GM12892 (cell line): ENCODE measurements at regions not wholly inside any gene's neighbourhood (a gene's known extent, or its start where the extent isn't known, plus 50 kb on each side); places are given as distances from the start of the nearest gene placed in this dataset.

Experiments used
- DNase-seq: peaks from one replicate; pipeline ENCODE4 v3.0.0; 2011; ENCODE audit not compliant: insufficient read length
- FAIRE-seq: peaks from 2 replicates; lab custom pipeline; 2011; peaks lifted over from hg19 to GRCh38; lab: Jason Lieb, UNC
- POLR2A ChIP-seq: IDR thresholded peaks from 2 replicates; pipeline ENCODE4 v1.6.1; 2011; ENCODE audit warnings: low read depth, low read length, control low read depth
- POLR2AphosphoS5 ChIP-seq: IDR thresholded peaks from 2 replicates; pipeline ENCODE4 v1.6.1; 2011; ENCODE audit warnings: low read depth, low read length, control low read depth
- TAF1 ChIP-seq: IDR thresholded peaks from 2 replicates; pipeline ENCODE4 v1.6.1; 2011; ENCODE audit warnings: low read depth, mild to moderate bottlenecking, control low read depth, low read length, borderline replicate concordance

GRCh38 chr12:65653946-65654629, 170.2 kb upstream of the HMGA2 start:
- DNase-seq (no peak), FAIRE-seq (no peak)
- TF ChIP-seq POLR2A (no peak), POLR2AphosphoS5 (no peak), TAF1 (no peak)

- DNase-seq = no peak
- no peak for FAIRE-seq
- TF ChIP-seq TAF1 (no peak), POLR2A (no peak)
Observed at GRCh38 chr12:65655074-65655493, 169.2 kb upstream of the HMGA2 start.

GRCh38 chr12:65656156-65656882, 168.0 kb upstream of the HMGA2 start:
- TF ChIP-seq TAF1 = no peak
- FAIRE-seq = no peak
- DNase-seq = no peak

GRCh38 chr12:65656891-65657351, 167.4 kb upstream of the HMGA2 start:
- no peak for FAIRE-seq
- TF ChIP-seq TAF1 (no peak), POLR2A (no peak), POLR2AphosphoS5 (no peak)
- no peak for DNase-seq

- DNase-seq = no peak
- TF ChIP-seq TAF1 = no peak
- no peak for TF ChIP-seq POLR2AphosphoS5
- no peak for TF ChIP-seq POLR2A
- FAIRE-seq = no peak
Observed at GRCh38 chr12:65657635-65658034, 166.6 kb upstream of the HMGA2 start.

GRCh38 chr12:65658360-65658759, 165.9 kb upstream of the HMGA2 start:
- FAIRE-seq = no peak
- no peak for DNase-seq
- TF ChIP-seq POLR2A (no peak), POLR2AphosphoS5 (no peak), TAF1 (no peak)

- DNase-seq (no peak), FAIRE-seq (no peak)
- TF ChIP-seq TAF1 = no peak
- no peak for TF ChIP-seq POLR2A
- no peak for TF ChIP-seq POLR2AphosphoS5
Observed at GRCh38 chr12:65659681-65660080, 164.6 kb upstream of the HMGA2 start.

GRCh38 chr12:65660096-65660495, 164.2 kb upstream of the HMGA2 start:
- FAIRE-seq (no peak), DNase-seq (no peak)

GRCh38 chr12:65660836-65661235, 163.4 kb upstream of the HMGA2 start:
- no peak for DNase-seq
- TF ChIP-seq POLR2A = no peak
- no peak for TF ChIP-seq TAF1
- no peak for TF ChIP-seq POLR2AphosphoS5
- FAIRE-seq = no peak

More at GRCh38 chr12:65660096-65660495, 164.2 kb upstream of the HMGA2 start:
- TF ChIP-seq TAF1 = no peak
- TF ChIP-seq POLR2AphosphoS5 = no peak
- no peak for TF ChIP-seq POLR2A

- DNase-seq = no peak
- no peak for TF ChIP-seq POLR2AphosphoS5
- FAIRE-seq = no peak
Observed at GRCh38 chr12:65662590-65662989, 161.7 kb upstream of the HMGA2 start.

- no peak for DNase-seq
- TF ChIP-seq POLR2A (no peak), POLR2AphosphoS5 (no peak), TAF1 (no peak)
- FAIRE-seq = no peak
Observed at GRCh38 chr12:65663097-65663496, 161.2 kb upstream of the HMGA2 start.

- TF ChIP-seq POLR2A = no peak
- TF ChIP-seq TAF1 = no peak
- TF ChIP-seq POLR2AphosphoS5 = no peak
- no peak for DNase-seq
- FAIRE-seq = no peak
Observed at GRCh38 chr12:65663648-65664047, 160.6 kb upstream of the HMGA2 start.
